WTC11 (cell line): ENCODE measurements at regions not wholly inside any gene's neighbourhood (a gene's known extent, or its start where the extent isn't known, plus 50 kb on each side); places are given as distances from the start of the nearest gene placed in this dataset.

Experiments
- ATAC-seq: fragments of 200-7000 bp; cut with Tn5 transposase; 2 replicates; pipeline ENCODE4 v1.10.0; 2021; ENCODE audit warnings: mild to moderate bottlenecking, moderate library complexity
- CTCF ChIA-PET: fragments of 300-600 bp; sonication (Branson Sonifier 250); formaldehyde crosslinking; loops from one replicate; lab custom pipeline; 2021; ENCODE audit warnings: antibody characterized with exemption; lab: Charles Lee
- POLR2A ChIA-PET: fragments of 350-600 bp; sonication (Branson Sonifier 250); formaldehyde crosslinking; loops from one replicate; lab custom pipeline; 2021; ENCODE audit warnings: antibody characterized with exemption; lab: Charles Lee
- DNase-seq: peaks from one replicate; pipeline ENCODE4 v3.0.0; 2021; ENCODE audit warnings: low spot score
- H3K27ac Mint-ChIP-seq: 2 replicates; pipeline ENCODE4 v1.8.0; 2021; ENCODE audit warnings: mixed read lengths
- H3K27me3 Mint-ChIP-seq: 2 replicates; pipeline ENCODE4 v1.8.0; 2021; ENCODE audit warnings: low read depth, mild to moderate bottlenecking, moderate library complexity, mixed read lengths
- H3K36me3 Mint-ChIP-seq: 2 replicates; pipeline ENCODE4 v1.8.0; 2021; ENCODE audit warnings: mixed read lengths
- H3K4me1 Mint-ChIP-seq: 2 replicates; pipeline ENCODE4 v1.8.0; 2022; ENCODE audit warnings: mixed read lengths
- H3K4me3 Mint-ChIP-seq: 2 replicates; pipeline ENCODE4 v1.8.0; 2021; ENCODE audit warnings: mild to moderate bottlenecking, moderate library complexity, mixed read lengths
- H3K9me3 Mint-ChIP-seq: 2 replicates; pipeline ENCODE4 v1.8.0; 2021; ENCODE audit warnings: mixed read lengths
- ATF1 ChIP-seq: sonication (generic); formaldehyde crosslinking; IDR thresholded peaks from 2 replicates; pipeline ENCODE4 v1.8.1; 2023; ENCODE audit warnings: mild to moderate bottlenecking, moderate library complexity, missing genetic modification reagents
- CTCF ChIP-seq: fragments of 200-600 bp; IDR thresholded peaks from 2 replicates; pipeline ENCODE4 v1.8.0; 2022; ENCODE audit warnings: antibody characterized with exemption
- E2F5 ChIP-seq: sonication (generic); formaldehyde crosslinking; IDR thresholded peaks from 2 replicates; pipeline ENCODE4 v1.8.1; 2022; ENCODE audit warnings: mild to moderate bottlenecking, moderate library complexity, missing genetic modification reagents
- FOXJ3 ChIP-seq: sonication (generic); formaldehyde crosslinking; IDR thresholded peaks from 2 replicates; pipeline ENCODE4 v1.9.0; 2021; ENCODE audit warnings: missing genetic modification reagents, mild to moderate bottlenecking, borderline replicate concordance
- FOXK1 ChIP-seq: sonication (generic); formaldehyde crosslinking; IDR thresholded peaks from 2 replicates; pipeline ENCODE4 v1.8.0; 2022; ENCODE audit warnings: mild to moderate bottlenecking, moderate library complexity, missing genetic modification reagents
- GABPB1 ChIP-seq: sonication (generic); formaldehyde crosslinking; IDR thresholded peaks from 2 replicates; pipeline ENCODE4 v1.8.1; 2023; ENCODE audit warnings: mild to moderate bottlenecking, missing genetic modification reagents
- HMGA2 ChIP-seq: fragments of 250-450 bp; sonication (Bioruptor Pico); IDR thresholded peaks from 2 replicates; pipeline ENCODE4 v1.4.0; 2021; ENCODE audit warnings: mild to moderate bottlenecking, moderate library complexity
- MYBL2 ChIP-seq: sonication (generic); formaldehyde crosslinking; IDR thresholded peaks from 2 replicates; pipeline ENCODE4 v1.8.1; 2023; ENCODE audit warnings: mild to moderate bottlenecking, moderate library complexity, missing genetic modification reagents
- NFYB ChIP-seq: sonication (generic); formaldehyde crosslinking; conservative IDR thresholded peaks from 2 replicates; pipeline ENCODE4 v1.8.0; 2022; ENCODE audit warnings: low read depth, missing genetic modification reagents
- SMAD3 ChIP-seq: sonication (generic); formaldehyde crosslinking; IDR thresholded peaks from 2 replicates; pipeline ENCODE4 v1.8.0; 2022; ENCODE audit warnings: missing genetic modification reagents, mild to moderate bottlenecking, borderline replicate concordance
- USF2 ChIP-seq: sonication (generic); formaldehyde crosslinking; IDR thresholded peaks from 2 replicates; pipeline ENCODE4 v1.8.1; 2023; ENCODE audit warnings: mild to moderate bottlenecking, missing genetic modification reagents, moderate library complexity
- ZBTB21 ChIP-seq: sonication (generic); formaldehyde crosslinking; IDR thresholded peaks from 2 replicates; pipeline ENCODE4 v1.8.1; 2023; ENCODE audit warnings: mild to moderate bottlenecking, missing genetic modification reagents, borderline replicate concordance
- ZNF138 ChIP-seq: sonication (generic); formaldehyde crosslinking; conservative IDR thresholded peaks from 2 replicates; pipeline ENCODE4 v1.8.1; 2022; ENCODE audit warnings: mild to moderate bottlenecking, moderate library complexity, missing genetic modification reagents
- ZNF317 ChIP-seq: sonication (generic); formaldehyde crosslinking; IDR thresholded peaks from 2 replicates; pipeline ENCODE4 v1.8.1; 2023; ENCODE audit warnings: low read depth, mild to moderate bottlenecking, moderate library complexity, missing genetic modification reagents, borderline replicate concordance
- ZNF396 ChIP-seq: fragments of 250-450 bp; sonication (Bioruptor Pico); IDR thresholded peaks from 2 replicates; pipeline ENCODE4 v1.8.0; 2021; ENCODE audit warnings: mild to moderate bottlenecking, moderate library complexity, borderline replicate concordance
- ZNF423 ChIP-seq: fragments of 250-450 bp; sonication (Bioruptor Pico); IDR thresholded peaks from 2 replicates; pipeline ENCODE4 v2.1.2; 2022; ENCODE audit warnings: mild to moderate bottlenecking, moderate library complexity
- ZNF532 ChIP-seq: fragments of 250-450 bp; sonication (Bioruptor Pico); IDR thresholded peaks from 2 replicates; pipeline ENCODE4 v1.9.0; 2021; ENCODE audit warnings: mild to moderate bottlenecking, borderline replicate concordance
- ZNF671 ChIP-seq: fragments of 250-450 bp; sonication (Bioruptor Pico); IDR thresholded peaks from 2 replicates; pipeline ENCODE4 v1.8.0; 2021; ENCODE audit warnings: mild to moderate bottlenecking

GRCh38 chr2:51825823-51826222 lies 793.9 kb upstream of the NRXN1 start:
- TF ChIP-seq CTCF (no peak), MYBL2 (no peak), ZNF396 (no peak), E2F5 (CRISPR knock-in tag) (no peak), FOXJ3 (CRISPR knock-in tag) (no peak), GABPB1 (no peak)
- TF ChIP-seq, all 79 proteins: peak for 0
- ATAC-seq (no peak), DNase-seq (no peak)
- no peaks in the 10 kb centered on the region for H3K9me3 Mint-ChIP-seq
- H3K27me3 Mint-ChIP-seq, result no peaks in the 10 kb centered on the region
- POLR2A ChIA-PET, result no interaction called here
- H3K4me1 Mint-ChIP-seq, result no peaks in the 10 kb centered on the region
- no peak overlapping the region for H3K4me3 Mint-ChIP-seq
- no peak overlapping the region for H3K27ac Mint-ChIP-seq
- CTCF ChIA-PET, result no interaction called here
- H3K36me3 Mint-ChIP-seq, result no peaks in the 10 kb centered on the region

GRCh38 chr2:51813247-51813646 lies 781.3 kb upstream of the NRXN1 start:
- H3K36me3 Mint-ChIP-seq, result no peaks in the 10 kb centered on the region
- DNase-seq, result no peak
- POLR2A ChIA-PET, result no interaction called here
- no peak for TF ChIP-seq E2F5 (CRISPR knock-in tag)
- no peak for TF ChIP-seq ZNF423 (CRISPR knock-in tag)
- TF ChIP-seq ZNF532, result no peak
- no peak for TF ChIP-seq SMAD3 (CRISPR knock-in tag)
- TF ChIP-seq ZNF317 (CRISPR knock-in tag), result no peak
- no peak for TF ChIP-seq ZBTB21 (CRISPR knock-in tag)
- TF ChIP-seq FOXK1, result no peak
- no peak for TF ChIP-seq HMGA2 (CRISPR knock-in tag)
- TF ChIP-seq ATF1 (CRISPR knock-in tag), result no peak
- no peak for TF ChIP-seq USF2 (CRISPR knock-in tag)
- no peak for TF ChIP-seq ZNF138 (CRISPR knock-in tag)
- TF ChIP-seq NFYB (CRISPR knock-in tag), result no peak
- TF ChIP-seq ZNF671, result no peak
- TF ChIP-seq, all 79 proteins: peak for 0
- H3K9me3 Mint-ChIP-seq, result no peaks in the 10 kb centered on the region
- no peaks in the 10 kb centered on the region for H3K27me3 Mint-ChIP-seq
- no peak overlapping the region for H3K4me3 Mint-ChIP-seq
- ATAC-seq, result no peak
- no peak overlapping the region for H3K27ac Mint-ChIP-seq
- CTCF ChIA-PET, result no interaction called here
- peaks cover 12% of the 10 kb centered on the region for H3K4me1 Mint-ChIP-seq
